Activated CD8-positive, alpha-beta T cell treated with anti-CD3 and anti-CD28 coated beads, Interleukin-2, amount 10 ng/mL, durations not matched to agents 7 days and 5 days (primary cell): ENCODE measurements at regions not wholly inside any gene's neighbourhood (a gene's known extent, or its start where the extent isn't known, plus 50 kb on each side); places are given as distances from the start of the nearest gene placed in this dataset.
"Not testable (repeated sequence)": the region's sequence is repeated elsewhere in the genome, so short reads cannot be mapped to it uniquely, and the experiment has no call there.

Experiments
- ATAC-seq: fragments of 150-1000 bp; cut with Tn5 transposase; one replicate; pipeline ENCODE4 v1.10.0; 2021; ENCODE audit warnings: moderate library complexity
- CTCF ChIA-PET: fragments of 350-600 bp; sonication (Branson Sonifier 250); formaldehyde crosslinking; loops from one replicate; lab custom pipeline; 2021; ENCODE audit warnings: antibody characterized with exemption; lab: Charles Lee
- POLR2A ChIA-PET: fragments of 350-600 bp; sonication (Branson Sonifier 250); formaldehyde crosslinking; loops from one replicate; lab custom pipeline; 2021; ENCODE audit warnings: antibody characterized with exemption; lab: Charles Lee
- DNase-seq: peaks from one replicate; pipeline ENCODE4 v3.0.0-alpha.2; 2020
- H3K27ac Mint-ChIP-seq: one replicate; pipeline ENCODE4 v1.8.0; 2021; ENCODE audit warnings: mild to moderate bottlenecking, mixed read lengths
- H3K27me3 Mint-ChIP-seq: one replicate; pipeline ENCODE4 v1.8.0; 2021; ENCODE audit warnings: low read depth, mixed read lengths
- H3K36me3 Mint-ChIP-seq: one replicate; pipeline ENCODE4 v1.8.0; 2021; ENCODE audit warnings: low read depth, mixed read lengths
- H3K4me1 Mint-ChIP-seq: one replicate; pipeline ENCODE4 v1.8.0; 2021; ENCODE audit warnings: low read depth, mixed read lengths
- H3K4me3 Mint-ChIP-seq: one replicate; pipeline ENCODE4 v1.8.0; 2021; ENCODE audit warnings: mild to moderate bottlenecking, mixed read lengths
- H3K9me3 Mint-ChIP-seq: one replicate; pipeline ENCODE4 v1.8.0; 2022; ENCODE audit warnings: mixed read lengths; ENCODE audit not compliant: insufficient read depth

- Mint-ChIP-seq H3K36me3 (no peaks in the 10 kb centered on the region), H3K27ac (peak overlapping the region; percentile 71), H3K9me3 (no peaks in the 10 kb centered on the region)
These were observed 102.0 kb downstream of the HPGD start for GRCh38 chr4:174420316-174420715.

GRCh38 chr4:174418640-174419212 is 103.6 kb downstream of the HPGD start:
- H3K36me3 Mint-ChIP-seq = no peaks in the 10 kb centered on the region
- CTCF ChIA-PET = no interaction called here
- no peaks in the 10 kb centered on the region for H3K9me3 Mint-ChIP-seq
- POLR2A ChIA-PET = no interaction called here
- H3K27ac Mint-ChIP-seq = no peak overlapping the region
- DNase-seq (no peak), ATAC-seq (no peak)
- no peak overlapping the region for H3K4me3 Mint-ChIP-seq
- H3K4me1 Mint-ChIP-seq = peaks cover 34% of the 10 kb centered on the region
- H3K27me3 Mint-ChIP-seq = no peaks in the 10 kb centered on the region

More at GRCh38 chr4:174420316-174420715, 102.0 kb downstream of the HPGD start:
- Mint-ChIP-seq H3K27me3 (no peaks in the 10 kb centered on the region), H3K4me3 (peak overlapping the region; percentile 23), H3K4me1 (peaks cover 35% of the 10 kb centered on the region)
- POLR2A ChIA-PET = no interaction called here
- no peak for DNase-seq
- CTCF ChIA-PET = no interaction called here
- peak; percentile 79 for ATAC-seq

DNA sequence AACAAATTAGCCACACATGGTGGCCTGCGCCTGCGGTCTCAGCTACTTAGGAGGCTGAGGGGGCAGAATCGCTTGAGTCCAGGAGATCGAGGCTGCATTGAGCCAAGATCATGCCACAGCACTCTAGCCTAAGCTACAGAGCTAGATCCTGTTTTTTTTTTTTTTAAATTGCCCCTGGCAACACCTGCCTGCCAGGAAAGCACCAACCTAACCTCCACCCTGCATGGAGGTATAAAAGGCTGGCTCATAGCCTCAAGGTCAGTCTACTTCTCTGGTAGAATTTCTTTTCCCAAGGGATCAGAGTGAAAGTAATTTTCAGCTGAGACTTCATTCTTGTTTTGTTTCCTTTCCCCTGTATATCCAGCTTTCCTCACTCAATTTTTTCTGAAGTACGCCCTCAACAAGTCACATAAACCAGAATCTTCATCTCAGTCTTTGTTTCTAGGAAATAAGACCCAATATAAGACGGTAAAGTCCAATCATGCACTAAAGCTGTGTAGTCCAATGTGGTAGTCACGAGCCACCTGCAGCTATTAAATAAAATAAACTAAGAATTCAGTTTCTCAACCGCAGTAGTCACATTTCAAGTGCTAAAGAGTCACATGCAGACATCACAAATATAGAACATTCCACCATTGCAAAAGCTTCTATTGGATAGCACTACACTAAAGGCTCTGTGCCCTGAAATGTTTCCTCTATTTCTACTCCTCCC is 113.3 kb downstream of the HPGD start:
- H3K4me3 Mint-ChIP-seq = no peak overlapping the region

GRCh38 chr4:174406383-174406782 is 115.9 kb downstream of the HPGD start:
- Mint-ChIP-seq H3K36me3 (no peaks in the 10 kb centered on the region), H3K27ac (no peak overlapping the region), H3K27me3 (peaks cover 4% of the 10 kb centered on the region), H3K4me1 (no peaks in the 10 kb centered on the region), H3K9me3 (no peaks in the 10 kb centered on the region), H3K4me3 (no peak overlapping the region)
- ChIA-PET POLR2A (interaction anchor here (0.5 kb wide), 1 partner anchor 123 kb away, joined by 3 read pairs; the partner anchor contains the start of gene FBXO8), CTCF (no interaction called here)
- ATAC-seq = no peak
- no peak for DNase-seq

More for the DNA sequence above, 113.3 kb downstream of the HPGD start:
- DNase-seq (no peak), ATAC-seq (no peak)
- H3K9me3 Mint-ChIP-seq = no peaks in the 10 kb centered on the region
- POLR2A ChIA-PET = no interaction called here
- H3K27me3 Mint-ChIP-seq = no peaks in the 10 kb centered on the region
- CTCF ChIA-PET = interaction anchor here (0.8 kb wide), 1 partner anchor 15 kb away, joined by 3 read pairs; no protein-coding TSS in a partner anchor
- H3K27ac Mint-ChIP-seq = no peak overlapping the region
- no peaks in the 10 kb centered on the region for H3K4me1 Mint-ChIP-seq
- no peaks in the 10 kb centered on the region for H3K36me3 Mint-ChIP-seq

- no peak overlapping the region for H3K4me3 Mint-ChIP-seq
- no peaks in the 10 kb centered on the region for H3K9me3 Mint-ChIP-seq
- H3K36me3 Mint-ChIP-seq = no peaks in the 10 kb centered on the region
- POLR2A ChIA-PET = no interaction called here
- no peak for DNase-seq
- CTCF ChIA-PET = interaction anchor here (1.4 kb wide), 1 partner anchor 116 kb away, joined by 4 read pairs; the partner anchor contains the start of gene HPGD
- H3K4me1 Mint-ChIP-seq = no peaks in the 10 kb centered on the region
- no peak for ATAC-seq
- H3K27ac Mint-ChIP-seq = no peak overlapping the region
- H3K27me3 Mint-ChIP-seq = peaks cover 4% of the 10 kb centered on the region
These were observed 116.4 kb downstream of the HPGD start for GRCh38 chr4:174405923-174406322.

DNA sequence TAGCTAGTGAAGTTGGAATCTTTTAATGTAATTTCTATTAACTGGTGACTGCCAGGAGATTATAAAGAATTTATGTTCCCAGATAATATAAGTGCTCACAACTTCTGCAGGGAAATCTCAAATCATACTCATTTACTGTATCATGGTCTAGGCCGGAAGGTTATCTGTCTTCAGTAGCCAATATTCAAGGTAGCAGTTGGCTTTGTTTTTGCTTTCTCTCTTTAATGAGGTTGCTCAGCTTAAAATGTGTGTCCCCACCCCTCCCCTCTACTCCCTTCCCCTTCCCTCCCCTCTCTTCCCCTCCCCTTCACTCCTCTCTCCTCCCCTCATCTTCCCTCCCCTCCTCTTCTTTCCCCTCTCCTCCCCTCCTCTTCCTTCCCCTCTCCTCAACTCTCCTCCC is 117.6 kb downstream of the HPGD start:
- H3K27me3 Mint-ChIP-seq = peaks cover 4% of the 10 kb centered on the region
- ATAC-seq = no peak
- no peak overlapping the region for H3K4me3 Mint-ChIP-seq
- ChIA-PET CTCF (interaction anchor here (1.4 kb wide), 1 partner anchor 117 kb away, joined by 4 read pairs; the partner anchor contains the start of gene HPGD), POLR2A (no interaction called here)
- H3K27ac Mint-ChIP-seq = no peak overlapping the region
- no peak for DNase-seq
- H3K36me3 Mint-ChIP-seq = no peaks in the 10 kb centered on the region
- no peaks in the 10 kb centered on the region for H3K4me1 Mint-ChIP-seq
- no peaks in the 10 kb centered on the region for H3K9me3 Mint-ChIP-seq

GRCh38 chr4:174403177-174403543 is 119.1 kb downstream of the HPGD start:
- no peak for DNase-seq
- no peak for ATAC-seq
- Mint-ChIP-seq H3K4me1 (no peaks in the 10 kb centered on the region), H3K9me3 (no peaks in the 10 kb centered on the region), H3K27ac (no peak overlapping the region), H3K27me3 (peaks cover 4% of the 10 kb centered on the region), H3K4me3 (no peak overlapping the region), H3K36me3 (no peaks in the 10 kb centered on the region)
- ChIA-PET POLR2A (interaction anchor here (0.6 kb wide), 1 partner anchor 31 kb away, joined by 5 read pairs; no protein-coding TSS in a partner anchor), CTCF (no interaction called here)

DNA sequence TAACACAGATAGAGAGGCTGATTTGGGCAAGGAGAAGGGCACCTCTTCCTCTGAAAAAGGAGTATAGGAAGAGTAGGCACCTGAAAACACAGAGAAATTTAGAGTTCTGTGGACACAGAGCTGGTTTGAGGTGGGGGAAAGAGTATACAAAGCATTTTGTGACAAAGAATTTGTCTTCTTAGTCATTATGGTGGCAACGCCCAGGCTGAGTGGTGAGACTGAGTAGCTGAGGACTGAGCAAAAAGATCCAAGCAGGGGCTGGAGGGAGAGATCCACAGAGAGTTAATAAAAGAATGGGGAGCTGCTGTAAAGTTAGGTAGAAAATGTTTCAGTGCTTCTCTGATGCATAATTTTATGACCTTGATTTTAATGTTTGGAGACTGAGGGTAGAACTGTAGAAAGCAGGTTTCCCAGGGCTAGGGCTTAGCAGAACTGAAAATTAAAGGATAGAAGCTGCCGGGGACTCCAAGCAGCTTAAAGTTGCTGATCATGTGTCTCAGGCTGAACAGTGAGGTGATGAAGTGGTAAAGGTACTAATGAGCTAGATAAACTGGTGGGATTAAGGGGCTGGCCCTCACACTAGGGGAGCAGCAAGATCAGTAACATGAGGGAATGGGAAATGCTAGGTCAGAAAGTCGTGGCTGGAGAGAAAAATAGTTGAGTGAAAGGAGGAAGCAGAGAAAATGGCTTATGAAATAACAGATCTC is 118.9 kb downstream of the CEP44 start:
- no peak for DNase-seq
- Mint-ChIP-seq H3K27me3 (peaks cover 4% of the 10 kb centered on the region), H3K4me3 (no peak overlapping the region), H3K36me3 (no peaks in the 10 kb centered on the region), H3K4me1 (no peaks in the 10 kb centered on the region), H3K9me3 (no peaks in the 10 kb centered on the region), H3K27ac (no peak overlapping the region)
- CTCF ChIA-PET = no interaction called here
- ATAC-seq = no peak
- POLR2A ChIA-PET = interaction anchor here (0.6 kb wide), 1 partner anchor 31 kb away, joined by 5 read pairs; no protein-coding TSS in a partner anchor

DNA sequence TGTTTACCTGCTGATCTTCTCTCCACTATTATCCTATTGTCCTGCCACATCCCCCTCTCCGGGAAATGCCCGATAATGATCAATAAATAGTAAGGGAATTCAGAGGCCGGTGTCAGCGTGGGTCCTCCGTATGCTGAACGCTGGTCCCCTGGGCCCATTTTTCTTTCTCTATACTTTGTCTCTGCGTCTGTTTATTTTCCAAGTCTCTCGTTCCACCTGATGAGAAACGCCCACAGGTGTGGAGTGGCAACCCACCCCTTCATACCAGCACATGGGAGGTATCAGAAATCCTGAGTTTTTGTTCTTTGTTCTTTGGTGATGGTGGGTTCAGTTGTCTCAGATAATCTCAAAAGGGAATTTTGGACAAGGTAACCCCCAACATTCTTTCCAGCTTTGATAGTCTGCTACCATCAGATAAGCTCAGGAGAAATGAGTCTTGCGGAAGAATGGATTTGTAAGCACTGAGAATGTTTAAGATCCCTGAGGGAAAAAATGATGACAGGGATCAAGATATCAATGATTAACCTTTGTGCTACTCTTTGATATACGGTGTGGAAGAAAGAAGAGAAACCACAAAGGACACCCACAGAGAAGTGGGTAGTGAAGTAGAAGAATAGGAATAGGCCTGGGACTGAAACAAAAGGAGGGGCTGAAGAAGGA is 117.9 kb downstream of the CEP44 start:
- Mint-ChIP-seq H3K27me3 (peaks cover 6% of the 10 kb centered on the region), H3K4me1 (no peaks in the 10 kb centered on the region), H3K36me3 (no peaks in the 10 kb centered on the region), H3K27ac (no peak overlapping the region), H3K4me3 (no peak overlapping the region), H3K9me3 (no peaks in the 10 kb centered on the region)
- DNase-seq = no peak
- POLR2A ChIA-PET = no interaction called here
- no peak for ATAC-seq
- CTCF ChIA-PET = no interaction called here

GRCh38 chr4:174400603-174401302 is 117.0 kb downstream of the CEP44 start:
- H3K4me3 Mint-ChIP-seq, POLR2A ChIA-PET, H3K27me3 Mint-ChIP-seq, ATAC-seq, H3K36me3 Mint-ChIP-seq, H3K27ac Mint-ChIP-seq, DNase-seq, H3K9me3 Mint-ChIP-seq, H3K4me1 Mint-ChIP-seq, CTCF ChIA-PET: not testable (repeated sequence)

GRCh38 chr4:174398728-174399127 is 115.0 kb downstream of the CEP44 start:
- H3K9me3 Mint-ChIP-seq = no peaks in the 10 kb centered on the region

More at GRCh38 chr4:174398728-174399127, 115.0 kb downstream of the CEP44 start:
- H3K36me3 Mint-ChIP-seq = no peaks in the 10 kb centered on the region
- H3K4me1 Mint-ChIP-seq = peaks cover 2% of the 10 kb centered on the region
- POLR2A ChIA-PET = no interaction called here
- ATAC-seq (no peak), DNase-seq (no peak)
- H3K27ac Mint-ChIP-seq = no peak overlapping the region
- CTCF ChIA-PET = no interaction called here
- peaks cover 6% of the 10 kb centered on the region for H3K27me3 Mint-ChIP-seq
- no peak overlapping the region for H3K4me3 Mint-ChIP-seq
